KOPT-K1 (cell line): ENCODE measurements at regions not wholly inside any gene's neighbourhood (a gene's known extent, or its start where the extent isn't known, plus 50 kb on each side); places are given as distances from the start of the nearest gene placed in this dataset.

Experiments used
- H3K27ac ChIP-seq: fragments of 200-600 bp; sonication (generic); 2 replicates; pipeline ENCODE4 v1.5.1; 2016; ENCODE audit warnings: antibody characterized with exemption, mild to moderate bottlenecking, low read depth, low read length; ENCODE audit not compliant: poor library complexity, severe bottlenecking
- H3K36me3 ChIP-seq: fragments of 200-600 bp; sonication (generic); 2 replicates; pipeline ENCODE4 v1.5.1; 2017; ENCODE audit warnings: antibody characterized with exemption, mild to moderate bottlenecking, low read length, moderate library complexity; ENCODE audit not compliant: insufficient read depth
- H3K9me3 ChIP-seq: fragments of 200-600 bp; sonication (generic); 2 replicates; pipeline ENCODE4 v1.5.1; 2017; ENCODE audit warnings: antibody characterized with exemption, low read length, mild to moderate bottlenecking; ENCODE audit not compliant: insufficient read depth, poor library complexity, severe bottlenecking

DNA sequence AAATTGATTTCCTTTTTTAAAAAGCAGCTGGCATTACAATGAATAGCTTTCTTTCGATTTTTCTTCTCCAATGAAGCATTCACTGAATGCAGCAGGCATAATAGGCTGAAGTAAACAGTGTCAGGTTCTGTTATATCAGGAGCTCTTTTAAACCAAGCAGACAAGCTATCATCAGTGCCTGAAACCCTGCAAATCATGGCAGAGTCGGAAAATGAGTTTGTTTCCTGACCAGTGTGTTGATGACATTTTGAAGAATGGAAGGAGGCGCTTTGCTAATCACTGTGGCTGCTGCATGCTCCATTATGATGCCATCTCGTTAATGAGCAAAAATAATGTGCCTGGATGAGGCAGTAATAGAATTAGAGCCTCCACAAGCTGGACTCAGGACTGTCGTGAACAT is 284.5 kb downstream of the ZNF608 start:
- no peak overlapping the region for H3K27ac ChIP-seq
- H3K9me3 ChIP-seq = no peaks in the 10 kb centered on the region
- H3K36me3 ChIP-seq = no peaks in the 10 kb centered on the region

DNA sequence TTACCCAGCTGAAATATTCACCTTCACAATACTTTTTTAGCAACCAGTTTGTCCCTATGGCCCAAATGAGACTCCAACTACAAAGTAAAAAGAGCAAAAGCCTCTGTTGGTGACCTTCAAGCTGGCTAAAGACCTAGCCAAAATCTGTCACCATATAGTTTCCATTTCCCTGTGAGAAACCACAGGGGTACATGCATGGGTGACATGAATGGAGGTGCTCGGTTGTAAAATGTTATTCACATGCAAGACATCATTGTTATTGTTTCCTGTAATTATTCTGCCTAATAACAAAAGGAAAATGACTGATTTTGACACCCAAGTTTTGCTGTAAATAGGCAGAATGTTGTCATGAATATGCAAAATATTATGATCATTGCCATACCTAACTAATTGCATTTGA is 285.3 kb downstream of the ZNF608 start:
- Histone ChIP-seq H3K27ac (no peak overlapping the region), H3K9me3 (no peaks in the 10 kb centered on the region)

DNA sequence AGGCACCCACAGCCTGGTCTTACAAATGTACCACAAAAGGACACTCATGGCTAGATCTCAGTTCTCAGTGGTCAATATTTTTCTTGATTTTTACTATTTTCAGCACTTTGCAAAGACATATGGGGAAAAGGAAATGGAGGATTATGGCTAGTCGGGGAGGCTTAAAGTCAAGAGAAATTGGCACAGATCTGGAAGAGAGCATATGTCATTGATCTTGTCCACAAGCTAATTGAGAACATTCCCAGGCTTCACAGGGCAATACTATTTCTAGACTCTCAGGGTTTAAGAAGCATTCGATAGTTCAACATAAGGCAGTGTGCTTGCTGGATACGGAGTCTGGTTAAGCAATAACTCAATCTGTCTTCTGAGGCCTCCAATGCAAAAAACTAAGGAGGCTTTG is 285.8 kb downstream of the ZNF608 start:
- H3K36me3 ChIP-seq = no peaks in the 10 kb centered on the region
- H3K9me3 ChIP-seq = no peaks in the 10 kb centered on the region
- H3K27ac ChIP-seq = no peak overlapping the region

More for the DNA sequence above, 285.3 kb downstream of the ZNF608 start:
- no peaks in the 10 kb centered on the region for H3K36me3 ChIP-seq

DNA sequence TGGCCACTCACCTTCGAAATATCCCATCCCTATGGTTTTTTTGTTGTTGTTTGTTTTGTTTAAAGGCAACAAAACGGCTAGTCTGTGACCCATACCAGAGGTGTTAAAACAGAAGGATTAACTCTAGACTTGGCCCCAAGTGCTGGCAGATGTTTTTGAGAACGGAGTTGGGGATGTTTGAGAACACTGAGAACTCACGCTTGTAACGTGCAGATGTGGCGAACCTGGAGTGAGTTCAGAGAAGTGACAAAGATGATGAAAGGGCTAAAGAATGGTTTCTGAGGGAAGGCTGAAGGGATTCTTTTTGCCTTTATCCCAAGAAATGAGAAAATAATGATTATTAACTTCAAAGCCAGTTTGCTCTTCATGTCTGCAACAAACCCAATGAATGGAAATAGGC is 286.5 kb downstream of the ZNF608 start:
- H3K36me3 ChIP-seq = no peaks in the 10 kb centered on the region
- H3K27ac ChIP-seq = no peak overlapping the region
- H3K9me3 ChIP-seq = no peaks in the 10 kb centered on the region

DNA sequence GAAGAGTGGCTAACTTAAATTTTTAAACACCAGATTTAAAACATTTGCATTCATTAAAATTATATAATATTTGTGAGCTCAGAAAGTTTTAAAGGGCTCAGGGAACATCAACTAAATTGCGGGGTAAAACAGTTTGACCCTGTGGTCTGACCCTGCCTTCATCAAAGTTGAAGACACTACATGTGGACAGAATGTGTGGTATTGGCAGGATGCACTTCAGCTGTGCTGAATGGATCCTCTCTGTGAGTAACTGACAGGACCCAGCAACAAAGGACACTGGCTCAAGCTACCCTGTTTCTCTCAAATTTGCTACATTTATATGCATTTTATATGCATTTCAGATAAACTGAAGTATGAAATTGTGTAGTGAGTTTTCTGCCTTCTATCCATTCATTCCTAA is 288.5 kb downstream of the ZNF608 start:
- no peaks in the 10 kb centered on the region for H3K36me3 ChIP-seq
- H3K9me3 ChIP-seq = no peaks in the 10 kb centered on the region
- H3K27ac ChIP-seq = no peak overlapping the region

DNA sequence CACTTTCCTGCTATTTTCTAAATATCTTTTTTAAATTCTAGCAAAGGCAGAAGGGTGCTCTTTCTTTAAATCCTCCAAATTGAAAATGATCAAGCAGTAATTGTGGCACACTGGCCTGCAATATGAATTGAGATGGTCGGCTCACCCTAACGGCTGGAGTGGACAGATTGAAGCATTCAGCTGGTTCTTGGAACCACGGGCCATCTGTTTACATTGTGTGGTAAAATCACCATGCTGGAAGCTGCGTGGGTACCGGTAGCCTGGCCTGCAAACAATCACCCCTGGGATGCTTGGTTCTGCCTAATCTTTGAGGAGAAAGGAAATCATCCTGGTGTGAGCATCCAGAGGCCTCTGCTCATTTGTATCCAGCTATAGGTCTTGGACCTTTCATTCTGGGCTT is 289.3 kb downstream of the ZNF608 start:
- Histone ChIP-seq H3K27ac (no peak overlapping the region), H3K9me3 (no peaks in the 10 kb centered on the region), H3K36me3 (no peaks in the 10 kb centered on the region)

DNA sequence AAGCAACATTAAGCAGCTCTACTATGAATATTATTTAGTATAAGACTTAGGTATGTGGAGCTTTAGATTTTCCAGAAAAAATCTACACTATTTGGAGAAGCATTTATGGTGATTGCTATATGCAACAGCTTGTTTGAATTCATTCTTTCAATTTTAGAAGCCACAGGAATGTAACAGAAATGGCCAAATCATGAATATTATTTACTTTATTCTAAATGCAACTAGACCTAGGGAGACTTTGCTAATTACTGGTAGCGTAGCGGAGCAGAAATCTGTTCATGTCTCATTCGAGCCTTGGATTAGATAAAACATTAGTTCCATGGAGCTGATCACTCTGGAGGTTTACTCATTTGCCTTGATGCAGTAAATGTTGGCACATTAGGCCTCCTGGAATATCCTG is 290.2 kb downstream of the ZNF608 start:
- Histone ChIP-seq H3K36me3 (no peaks in the 10 kb centered on the region), H3K27ac (no peak overlapping the region), H3K9me3 (no peaks in the 10 kb centered on the region)

DNA sequence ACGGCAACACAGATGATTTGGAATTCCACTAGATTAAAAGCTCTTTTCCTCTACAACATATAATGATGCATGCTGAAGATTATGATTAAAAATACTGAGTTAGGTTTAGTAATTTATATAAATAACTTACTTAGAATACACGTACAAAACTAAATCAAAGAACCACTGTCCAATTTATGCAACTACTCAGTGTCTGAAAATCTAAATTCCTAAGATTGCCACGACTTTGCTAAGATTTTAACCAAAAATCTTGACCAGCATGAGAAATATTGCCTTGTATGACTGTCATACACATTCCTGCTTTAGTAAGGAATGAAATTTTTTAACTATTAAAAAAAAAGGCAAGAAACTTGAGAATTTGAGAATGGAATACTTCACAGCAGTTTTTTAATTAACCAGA is 292.4 kb downstream of the ZNF608 start:
- Histone ChIP-seq H3K9me3 (no peaks in the 10 kb centered on the region), H3K27ac (no peak overlapping the region), H3K36me3 (no peaks in the 10 kb centered on the region)

DNA sequence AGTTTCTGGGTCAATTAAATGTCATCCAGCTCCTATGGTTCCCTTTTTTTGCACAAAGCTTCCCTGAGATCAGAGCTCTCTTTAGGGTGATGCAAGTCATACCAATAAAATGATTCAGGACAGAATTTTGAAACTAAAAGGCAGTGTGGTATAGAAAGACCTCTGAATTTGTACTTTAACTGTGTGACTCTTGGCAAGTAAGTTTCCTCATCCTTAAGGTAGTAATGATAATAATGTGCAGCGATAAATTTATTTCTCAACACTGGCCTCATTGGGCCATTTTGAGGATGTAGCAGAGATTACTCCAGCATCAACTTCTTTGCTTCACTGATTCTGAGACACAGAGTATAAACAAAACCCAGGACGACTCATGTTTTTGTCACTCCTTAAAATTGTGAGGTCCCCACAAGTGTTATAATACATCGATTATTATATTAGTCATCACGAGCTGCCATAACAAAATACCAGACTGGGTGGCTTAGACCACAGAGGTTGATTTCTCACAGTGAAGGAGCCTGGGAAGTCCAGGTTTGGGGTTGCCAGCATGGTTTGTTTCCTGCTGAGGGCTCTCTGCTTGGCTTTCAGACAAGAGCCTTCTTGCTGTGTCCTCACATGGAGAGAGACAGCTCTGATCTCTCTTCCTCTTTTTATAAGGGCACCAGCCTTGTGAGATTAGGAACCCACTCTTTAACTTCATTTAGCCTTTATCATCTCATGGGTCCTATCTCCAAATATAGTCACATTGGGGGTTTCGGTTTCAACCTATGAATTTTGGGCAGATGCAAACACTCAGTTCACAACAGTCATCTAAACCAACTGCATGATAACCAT is 293.0 kb downstream of the ZNF608 start:
- Histone ChIP-seq H3K9me3 (no peaks in the 10 kb centered on the region), H3K36me3 (no peaks in the 10 kb centered on the region), H3K27ac (no peak overlapping the region)

DNA sequence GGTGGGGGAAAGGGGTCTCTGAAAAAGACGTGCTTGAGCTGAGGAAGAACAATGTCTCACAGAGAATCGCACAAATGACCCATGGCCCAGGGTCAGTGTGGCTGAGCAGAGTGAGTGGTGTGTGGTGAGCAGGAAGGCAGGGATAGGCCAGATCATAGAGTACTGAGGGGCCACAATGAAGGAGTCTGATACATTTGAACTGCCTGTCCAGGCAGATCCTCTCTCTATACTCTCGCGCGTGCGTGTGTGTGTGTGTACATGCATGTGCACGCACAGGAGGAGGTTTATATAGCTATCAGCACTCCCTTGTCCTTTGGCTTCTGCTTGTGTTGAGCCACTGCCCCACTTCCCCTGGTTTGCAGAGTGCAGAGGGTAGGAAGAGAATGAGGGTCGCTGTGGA is 294.0 kb downstream of the ZNF608 start:
- Histone ChIP-seq H3K9me3 (no peaks in the 10 kb centered on the region), H3K36me3 (no peaks in the 10 kb centered on the region), H3K27ac (no peak overlapping the region)

DNA sequence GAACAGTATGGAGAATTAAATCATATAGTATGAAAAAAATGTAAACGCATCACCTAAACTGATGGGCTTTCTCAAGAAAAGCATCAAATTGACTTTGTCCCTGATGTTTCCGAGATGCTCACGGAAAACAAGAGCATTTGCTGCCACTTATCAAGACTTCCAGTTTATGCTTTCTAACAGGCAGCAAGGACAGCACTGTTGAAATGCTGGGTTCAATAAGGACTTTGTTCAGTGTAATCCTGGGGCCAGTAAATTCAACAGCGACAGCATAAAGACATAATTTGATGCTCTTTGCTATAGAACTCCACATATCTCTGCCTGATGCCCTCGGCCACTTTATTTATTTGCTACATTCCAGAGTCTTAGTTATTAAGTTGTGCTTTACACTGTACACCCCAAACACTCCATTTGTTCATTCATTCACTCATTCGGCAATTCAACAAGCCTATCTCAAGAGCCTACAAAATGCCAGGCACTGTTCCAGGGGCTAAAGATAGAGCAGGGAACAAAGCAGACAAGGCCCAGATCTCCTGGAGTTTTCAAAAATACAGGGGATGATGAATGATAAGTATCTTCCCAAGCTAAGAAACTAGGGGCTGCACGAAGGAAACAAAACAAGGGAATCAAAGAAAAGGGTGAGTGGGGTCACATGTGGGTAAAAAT is 294.6 kb downstream of the ZNF608 start:
- H3K9me3 ChIP-seq = no peaks in the 10 kb centered on the region
- H3K27ac ChIP-seq = no peak overlapping the region
- no peaks in the 10 kb centered on the region for H3K36me3 ChIP-seq

DNA sequence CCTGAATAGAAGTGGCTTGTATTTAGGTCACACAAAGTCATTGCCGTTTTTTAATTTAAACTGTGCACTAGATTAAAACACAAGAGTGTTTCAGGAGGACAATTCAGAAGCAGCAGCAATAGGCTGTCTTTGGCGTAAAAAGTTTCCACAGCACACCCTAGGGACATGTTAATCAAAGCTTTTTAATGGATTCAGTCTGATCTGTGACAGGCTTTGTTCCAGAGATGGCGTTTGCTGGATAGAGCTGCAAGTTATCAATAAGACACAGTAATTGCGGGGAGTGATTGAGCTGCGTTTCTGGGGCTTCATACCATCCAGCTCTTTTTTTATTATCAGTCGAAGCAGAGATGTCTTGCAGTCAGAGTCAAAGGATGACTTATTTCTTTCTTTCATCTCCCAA is 300.3 kb downstream of the ZNF608 start:
- no peaks in the 10 kb centered on the region for H3K9me3 ChIP-seq
- no peak overlapping the region for H3K27ac ChIP-seq
- H3K36me3 ChIP-seq = no peaks in the 10 kb centered on the region

DNA sequence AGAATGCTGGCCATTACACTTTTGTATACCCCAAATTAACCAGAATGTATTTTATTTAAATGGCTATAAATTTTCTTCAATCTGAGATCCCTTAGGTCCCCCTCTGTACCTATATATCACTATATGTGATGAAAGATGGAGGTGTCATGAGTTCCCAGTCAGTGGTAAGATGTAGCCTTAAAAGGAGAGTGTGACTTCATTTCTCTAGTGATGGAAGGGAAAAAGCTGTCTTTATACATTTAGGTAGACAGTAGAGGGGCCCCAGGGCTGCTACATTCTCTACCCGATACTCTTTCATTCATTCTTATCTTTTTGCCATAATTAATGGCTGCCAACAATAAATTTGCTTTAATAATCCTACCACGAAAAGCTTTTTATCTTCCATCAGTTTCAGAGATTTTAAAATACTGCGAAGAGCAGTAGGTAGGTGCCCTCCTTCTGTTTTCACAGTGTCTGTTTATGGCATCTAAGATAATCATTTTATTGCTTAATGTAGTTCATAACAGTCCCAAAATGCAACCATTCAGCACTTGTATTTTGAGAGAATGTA is 301.3 kb downstream of the ZNF608 start:
- H3K9me3 ChIP-seq = no peaks in the 10 kb centered on the region
- H3K27ac ChIP-seq = no peak overlapping the region
- no peaks in the 10 kb centered on the region for H3K36me3 ChIP-seq

DNA sequence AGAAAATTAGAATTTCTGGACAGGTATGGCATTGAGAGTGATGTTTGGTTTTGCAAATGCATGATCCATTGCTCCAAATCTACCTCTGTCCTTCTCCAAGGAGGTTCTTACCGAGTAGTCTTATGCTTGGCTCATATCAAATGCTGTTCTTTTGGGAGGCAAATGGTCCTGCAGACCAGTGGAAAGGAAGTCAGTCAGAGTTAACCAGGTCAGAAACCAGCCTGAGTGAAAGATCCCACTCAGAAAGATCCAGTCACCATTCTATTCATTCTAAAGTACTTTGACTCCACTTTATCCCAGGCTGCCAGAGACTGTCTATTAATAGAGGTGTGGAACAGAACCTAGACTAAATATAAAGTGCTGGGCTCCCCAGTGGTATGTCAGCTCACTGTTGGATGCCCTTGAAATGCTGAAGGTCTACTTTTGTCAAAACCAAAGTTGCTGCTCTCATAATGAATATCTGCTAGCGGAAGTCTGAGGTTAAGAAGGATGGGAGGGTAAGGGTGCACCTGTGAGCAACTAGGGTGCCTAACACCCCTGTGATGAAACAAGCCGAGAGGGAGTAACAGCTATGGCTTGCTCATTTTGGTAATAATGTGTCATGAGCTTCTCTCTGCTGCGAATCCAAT is 302.2 kb downstream of the ZNF608 start:
- Histone ChIP-seq H3K27ac (no peak overlapping the region), H3K36me3 (no peaks in the 10 kb centered on the region), H3K9me3 (no peaks in the 10 kb centered on the region)

DNA sequence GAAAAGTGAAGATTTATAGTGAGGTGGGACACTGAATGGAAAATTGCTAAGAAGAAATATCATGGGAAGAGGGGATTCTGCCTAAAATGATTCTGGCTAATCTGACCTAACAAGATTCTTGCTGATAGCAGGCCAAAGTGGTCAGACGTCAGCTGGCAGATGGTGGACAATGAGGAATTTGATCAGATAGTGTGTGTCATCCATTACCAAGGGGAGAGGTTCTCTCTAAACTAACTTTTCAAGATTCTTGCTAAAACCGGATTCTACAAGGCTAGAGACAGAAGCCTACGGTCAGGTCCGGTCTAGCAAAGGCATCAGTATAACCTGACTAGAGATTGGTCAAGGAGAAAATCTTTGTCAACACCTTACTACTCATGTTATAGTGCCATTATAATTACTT is 306.0 kb downstream of the ZNF608 start:
- H3K9me3 ChIP-seq = no peaks in the 10 kb centered on the region

More for the DNA sequence above, 306.0 kb downstream of the ZNF608 start:
- H3K36me3 ChIP-seq = no peaks in the 10 kb centered on the region
- no peak overlapping the region for H3K27ac ChIP-seq
